ENCODE measurements at regions not wholly inside any gene's neighbourhood (a gene's known extent, or its start where the extent isn't known, plus 50 kb on each side); places are given as distances from the start of the nearest gene placed in this dataset.

DNA sequence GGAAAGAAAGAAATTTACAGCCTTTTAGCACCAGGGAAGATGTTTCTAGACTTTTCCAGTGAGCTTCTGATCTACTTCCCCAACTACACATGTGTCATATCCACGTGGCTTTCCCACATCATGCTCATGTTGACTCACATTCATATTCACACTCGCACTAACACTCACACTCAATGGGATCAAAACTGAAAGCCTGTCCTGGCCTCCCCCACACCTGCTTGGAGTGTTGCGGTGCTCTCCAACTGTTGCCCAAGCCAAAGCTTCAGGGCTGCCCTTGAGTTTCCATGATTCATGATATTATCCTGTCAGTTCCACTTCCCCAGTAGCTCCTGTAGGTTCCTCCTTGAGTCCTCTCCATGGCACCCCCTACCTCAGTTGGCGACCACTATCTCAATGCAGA, 444.4 kb downstream of the GATA3 start (continued):
- no peak for TF ChIP-seq PBX3 (IDR thresholded peaks at IDR 0.05; ENCODE audit: insufficient replicate concordance, low read depth, low read length)

DNA sequence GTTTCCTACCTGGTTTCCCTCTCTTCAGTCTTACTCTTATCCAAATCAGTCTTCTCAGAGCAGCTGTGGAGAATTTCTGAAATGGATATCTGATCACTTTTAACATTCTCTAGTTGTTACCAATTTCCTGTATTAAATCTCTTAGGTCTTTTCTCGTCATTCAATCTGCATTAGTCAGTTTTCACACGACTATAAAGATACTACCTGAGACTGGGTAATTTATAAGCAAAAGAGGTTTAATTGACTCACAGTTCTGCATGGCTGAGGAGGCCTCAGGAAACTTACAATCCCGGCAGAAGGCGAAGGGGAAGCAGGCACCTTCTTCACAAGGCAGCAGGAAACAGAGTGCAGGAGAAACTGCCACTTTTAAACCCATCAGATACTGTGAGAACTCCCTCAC, 444.8 kb downstream of the GATA3 start:
- intact Hi-C loops (cut with micrococcal nuclease; ENCODE audit: unreplicated experiment) = no loop called here
- Histone ChIP-seq H3K36me3 (ENCODE audit: control insufficient read depth in 2 of 2, insufficient read depth in 2 of 2, low read length in 1 of 2) (no peaks in the 10 kb centered on the region), H2AFZ (ENCODE audit: control insufficient read depth, low read depth, low read length) (no peak overlapping the region), H3K4me3 (no peak overlapping the region), H3K9me3 (replicated peaks; ENCODE audit: control insufficient read depth, insufficient read depth, low read length) (no peaks in the 10 kb centered on the region), H3K27me3 (replicated peaks in 1 of 2; ENCODE audit: control insufficient read depth in 2 of 2, insufficient read depth in 2 of 2, low read length in 1 of 2) (no peaks in the 10 kb centered on the region; a peak in 1 of 4 replicates), H3K9ac (ENCODE audit: control insufficient read depth, insufficient read depth, low read length) (no peak overlapping the region), H3K79me2 (ENCODE audit: control insufficient read depth, insufficient read depth, low read length) (no peaks in the 10 kb centered on the region), H4K20me1 (ENCODE audit: control insufficient read depth, insufficient read depth) (no peaks in the 10 kb centered on the region), H3K4me2 (ENCODE audit: control insufficient read depth, insufficient read depth) (no peak overlapping the region), H3K27ac (ENCODE audit: control insufficient read depth, insufficient read depth) (no peak overlapping the region), H3K4me1 (ENCODE audit: control insufficient read depth, insufficient read depth, low read length) (no peaks in the 10 kb centered on the region)
- WGBS (ENCODE audit: insufficient coverage, insufficient replicate concordance, low lambda C conversion rate, missing lambda C conversion rate) = 33% methylated on average over 4 of the region's 4 CpGs
- no TSS peak for BruUV-seq (replicated peaks)
- no peak for TF ChIP-seq STAT3 (IDR thresholded peaks at IDR 0.05; ENCODE audit: low read depth, low read length)
- no peak for TF ChIP-seq RELA (IDR thresholded peaks at IDR 0.05; ENCODE audit: borderline replicate concordance, partially characterized antibody)
- no peak for TF ChIP-seq TAF1 (IDR thresholded peaks at IDR 0.05; ENCODE audit: borderline replicate concordance, low read depth, low read length)
- TF ChIP-seq ZNF24 (IDR thresholded peaks at IDR 0.05) = no peak
- TF ChIP-seq IKZF2 (IDR thresholded peaks at IDR 0.05) = no peak
- TF ChIP-seq SUPT20H (IDR thresholded peaks at IDR 0.05; ENCODE audit: borderline replicate concordance, control insufficient read depth, low read depth, low read length) = no peak
- no peak for TF ChIP-seq MTA3 (IDR thresholded peaks at IDR 0.05; ENCODE audit: borderline replicate concordance, low read length)
- TF ChIP-seq CREB1 (IDR thresholded peaks at IDR 0.05; ENCODE audit: low read depth) = no peak
- ATAC-seq (no peak), DNase-seq (ENCODE audit: low read depth, low spot score) (no peak), FAIRE-seq (no peak)
- RAD21 ChIA-PET (ENCODE audit: unreplicated experiment) = interaction anchor here (0.6 kb wide), 1 partner anchor 32 kb away, joined by 3 read pairs; no protein-coding TSS in a partner anchor
- POLR2A ChIA-PET = no interaction called here
- SMC1A ChIA-PET (ENCODE audit: uncharacterized antibody, unreplicated experiment) = no interaction called here
- in situ Hi-C loops (cut with MboI) = no loop called here
- CTCF ChIA-PET = no interaction called here
